GM19372 (cell line): ENCODE measurements at regions not wholly inside any gene's neighbourhood (a gene's known extent, or its start where the extent isn't known, plus 50 kb on each side); places are given as distances from the start of the nearest gene placed in this dataset.

Experiments
- ATAC-seq: cut with Tn5 transposase; IDR thresholded peaks from one replicate; pipeline ENCODE4 v1.9.1; 2021; ENCODE audit warnings: mild to moderate bottlenecking, low read depth, moderate library complexity; ENCODE audit not compliant: unreplicated experiment

- no peak for ATAC-seq
Observed at GRCh38 chr21:26225046-26225445, 54.5 kb upstream of the APP start.

DNA sequence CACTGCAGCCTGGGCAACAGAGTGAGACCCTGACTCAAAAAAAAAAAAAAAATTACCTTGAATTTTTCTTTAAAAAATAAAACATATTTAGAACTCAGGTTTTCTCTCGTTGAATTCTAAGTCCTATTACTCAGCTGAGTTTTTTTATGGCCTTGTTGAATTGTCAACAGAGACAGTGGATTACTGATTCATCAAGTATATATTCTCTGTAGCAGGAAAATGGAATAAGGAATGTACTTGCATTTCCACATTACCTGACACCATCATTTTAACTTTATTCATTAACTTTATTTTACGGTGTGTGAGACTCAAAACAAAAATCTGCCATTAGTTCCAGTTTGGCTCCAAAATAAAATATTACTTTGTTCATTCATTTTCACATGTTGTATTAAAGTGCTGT is 53.8 kb upstream of the APP start:
- ATAC-seq = no peak
